Esophagus (tissue), 2 donors: ENCODE measurements at regions not wholly inside any gene's neighbourhood (a gene's known extent, or its start where the extent isn't known, plus 50 kb on each side); places are given as distances from the start of the nearest gene placed in this dataset.

Experiments
- H3K27ac ChIP-seq, 2 donors: one replicate each; pipeline ENCODE4 v1.5.1; 2013; ENCODE audit warnings: low read depth in 2 of 2, mild to moderate bottlenecking in 2 of 2, inconsistent platforms in 1 of 2, low read length in 1 of 2, moderate library complexity in 1 of 2
- H3K27me3 ChIP-seq, 2 donors: one replicate each; pipeline ENCODE4 v1.6.1; 2013; ENCODE audit warnings: low read length in 2 of 2, control low read depth in 1 of 2, mild to moderate bottlenecking in 1 of 2; ENCODE audit not compliant: insufficient read depth in 2 of 2, control insufficient read depth in 1 of 2
- H3K36me3 ChIP-seq, 2 donors: one replicate each; pipeline ENCODE4 v1.6.1; 2013; ENCODE audit warnings: low read length in 1 of 2; ENCODE audit not compliant: control insufficient read depth in 2 of 2, insufficient read depth in 2 of 2
- H3K4me1 ChIP-seq, 2 donors: one replicate each; pipeline ENCODE4 v1.6.1; 2013; ENCODE audit warnings: low read length in 1 of 2; ENCODE audit not compliant: control insufficient read depth in 2 of 2, insufficient read depth in 2 of 2
- H3K4me3 ChIP-seq, 2 donors: one replicate each; pipeline ENCODE4 v1.5.1; 2013; ENCODE audit warnings: low read length in 2 of 2, mild to moderate bottlenecking in 2 of 2, low read depth in 1 of 2, moderate library complexity in 1 of 2
- H3K9me3 ChIP-seq, 2 donors: one replicate each; pipeline ENCODE4 v1.6.1; 2013; ENCODE audit warnings: mild to moderate bottlenecking in 2 of 2, low read depth in 1 of 2, low read length in 1 of 2, moderate library complexity in 1 of 2; ENCODE audit not compliant: control insufficient read depth in 2 of 2, insufficient read depth in 1 of 2
- WGBS, 2 donors: extraction: QIAGEN DNeasy Blood & Tissue Kit; methylation state at CpG; one replicate each; pipeline ENCODE4 v1.1.7; 2013; 5-methylcytosine and 5-hydroxymethylcytosine counted together
- donor health status: healthy with polysubstance abuse.
- donor health status: Bipolar disorder and iron deficiency.

GRCh38 chr18:25834061-25834460 is 256.4 kb downstream of the SS18 start:
- no peaks in the 10 kb centered on the region for H3K4me1 ChIP-seq
- no peak overlapping the region for H3K4me3 ChIP-seq
- H3K36me3 ChIP-seq: no peaks in the 10 kb centered on the region
- H3K9me3 ChIP-seq: no peaks in the 10 kb centered on the region
- 79 to 81% methylated on average over 8 of the region's 8 CpGs for WGBS, 2 donors
- H3K27me3 ChIP-seq: no peaks in the 10 kb centered on the region
- H3K27ac ChIP-seq: no peak overlapping the region

- H3K27me3 ChIP-seq: no peaks in the 10 kb centered on the region
- H3K4me3 ChIP-seq: no peak overlapping the region
- H3K27ac ChIP-seq: no peak overlapping the region
- H3K4me1 ChIP-seq: no peaks in the 10 kb centered on the region
- 27 to 33% methylated on average over 3 of the region's 3 CpGs for WGBS, 2 donors
- H3K9me3 ChIP-seq: no peaks in the 10 kb centered on the region
- no peaks in the 10 kb centered on the region for H3K36me3 ChIP-seq
Measured at GRCh38 chr18:25832001-25832604, 258.3 kb downstream of the SS18 start.

- no peaks in the 10 kb centered on the region for H3K36me3 ChIP-seq
- H3K27me3 ChIP-seq: no peaks in the 10 kb centered on the region
- 66 to 81% methylated on average over 5 of the region's 5 CpGs for WGBS, 2 donors
- no peaks in the 10 kb centered on the region for H3K9me3 ChIP-seq
- no peaks in the 10 kb centered on the region for H3K4me1 ChIP-seq
- no peak overlapping the region for H3K27ac ChIP-seq
- no peak overlapping the region for H3K4me3 ChIP-seq
Measured at GRCh38 chr18:25831301-25831701, 259.1 kb downstream of the SS18 start.

GRCh38 chr18:25830787-25831186 is 259.6 kb downstream of the SS18 start:
- Histone ChIP-seq H3K4me3 (no peak overlapping the region), H3K27ac (no peak overlapping the region), H3K27me3 (no peaks in the 10 kb centered on the region), H3K36me3 (no peaks in the 10 kb centered on the region), H3K9me3 (no peaks in the 10 kb centered on the region), H3K4me1 (no peaks in the 10 kb centered on the region)
- 67 to 69% methylated on average over 2 of the region's 2 CpGs for WGBS, 2 donors

GRCh38 chr18:25827961-25828561 is 262.4 kb downstream of the SS18 start:
- H3K4me3 ChIP-seq: no peak overlapping the region
- H3K9me3 ChIP-seq: peaks cover 0 to 2% of the 10 kb centered on the region in 2 donors
- no peaks in the 10 kb centered on the region for H3K27me3 ChIP-seq
- H3K36me3 ChIP-seq: no peaks in the 10 kb centered on the region
- no peak overlapping the region for H3K27ac ChIP-seq
- H3K4me1 ChIP-seq: no peaks in the 10 kb centered on the region
- WGBS, 2 donors: 24 to 39% methylated on average over 13 of the region's 13 CpGs

GRCh38 chr18:25827228-25827627 is 263.2 kb downstream of the SS18 start:
- H3K27me3 ChIP-seq: no peaks in the 10 kb centered on the region
- no peak overlapping the region for H3K4me3 ChIP-seq
- peaks cover 0 to 2% of the 10 kb centered on the region in 2 donors for H3K9me3 ChIP-seq
- no peaks in the 10 kb centered on the region for H3K36me3 ChIP-seq
- 53 to 61% methylated on average over 4 of the region's 4 CpGs for WGBS, 2 donors
- H3K4me1 ChIP-seq: no peaks in the 10 kb centered on the region
- no peak overlapping the region for H3K27ac ChIP-seq

GRCh38 chr18:25826823-25827222 is 263.6 kb downstream of the SS18 start:
- WGBS, 2 donors: 87 to 92% methylated on average over 5 of the region's 5 CpGs
- H3K27ac ChIP-seq: no peak overlapping the region
- no peaks in the 10 kb centered on the region for H3K36me3 ChIP-seq
- no peaks in the 10 kb centered on the region for H3K4me1 ChIP-seq
- H3K27me3 ChIP-seq: no peaks in the 10 kb centered on the region
- no peak overlapping the region for H3K4me3 ChIP-seq
- peaks cover 0 to 2% of the 10 kb centered on the region in 2 donors for H3K9me3 ChIP-seq

- no peaks in the 10 kb centered on the region for H3K4me1 ChIP-seq
- no peak overlapping the region for H3K4me3 ChIP-seq
- H3K9me3 ChIP-seq: peaks cover 0 to 2% of the 10 kb centered on the region in 2 donors
- no peaks in the 10 kb centered on the region for H3K27me3 ChIP-seq
- WGBS, 2 donors: 62 to 78% methylated on average over 4 of the region's 4 CpGs
- H3K36me3 ChIP-seq: no peaks in the 10 kb centered on the region
- H3K27ac ChIP-seq: no peak overlapping the region
Measured at GRCh38 chr18:25825979-25826776, 264.2 kb downstream of the SS18 start.

GRCh38 chr18:25825056-25825455 is 265.4 kb downstream of the SS18 start:
- no peaks in the 10 kb centered on the region for H3K36me3 ChIP-seq
- 81 to 82% methylated on average over 6 of the region's 6 CpGs for WGBS, 2 donors
- H3K4me3 ChIP-seq: no peak overlapping the region
- H3K4me1 ChIP-seq: no peaks in the 10 kb centered on the region
- H3K27ac ChIP-seq: no peak overlapping the region
- peaks cover 0 to 2% of the 10 kb centered on the region in 2 donors for H3K9me3 ChIP-seq
- no peaks in the 10 kb centered on the region for H3K27me3 ChIP-seq
